SKM-1 treated with dmso at 0.1 percent for 144 hours (cell line): ENCODE measurements at regions not wholly inside any gene's neighbourhood (a gene's known extent, or its start where the extent isn't known, plus 50 kb on each side); places are given as distances from the start of the nearest gene placed in this dataset.

Experiments used
- DNase-seq: peaks from one replicate; lab custom pipeline; 2025; ENCODE audit not compliant: unreplicated experiment; lab: John Stamatoyannopoulos, UW

- no peak for DNase-seq
Measured at GRCh38 chr6:54440549-54440948, 132.3 kb downstream of the TINAG start.

- no peak for DNase-seq
Measured at GRCh38 chr6:54441020-54441419, 132.8 kb downstream of the TINAG start.

GRCh38 chr6:54441687-54442248 is 133.5 kb downstream of the TINAG start:
- no peak for DNase-seq

GRCh38 chr6:54445207-54445606 is 137.0 kb downstream of the TINAG start:
- no peak for DNase-seq

- no peak for DNase-seq
Measured at GRCh38 chr6:54448617-54449016, 140.4 kb downstream of the TINAG start.

GRCh38 chr6:54451516-54451915 is 143.3 kb downstream of the TINAG start:
- DNase-seq, result no peak

- DNase-seq, result no peak
Measured at GRCh38 chr6:54463354-54464024, 155.2 kb downstream of the TINAG start.

GRCh38 chr6:54465649-54466300 is 157.5 kb downstream of the TINAG start:
- DNase-seq, result no peak

- DNase-seq, result no peak
Measured at GRCh38 chr6:54467384-54467783, 159.1 kb downstream of the TINAG start.

- no peak for DNase-seq
Measured at GRCh38 chr6:54473328-54473727, 165.1 kb downstream of the TINAG start.

GRCh38 chr6:54474898-54475297 is 166.7 kb downstream of the TINAG start:
- no peak for DNase-seq

- no peak for DNase-seq
Measured at GRCh38 chr6:54481091-54481490, 172.8 kb downstream of the TINAG start.

GRCh38 chr6:54491431-54491830 is 183.2 kb downstream of the TINAG start:
- no peak for DNase-seq

- no peak for DNase-seq
Measured at GRCh38 chr6:54493138-54493537, 184.9 kb downstream of the TINAG start.

GRCh38 chr6:54503144-54503543 is 194.9 kb downstream of the TINAG start:
- no peak for DNase-seq

GRCh38 chr6:54515013-54515412 is 206.8 kb downstream of the TINAG start:
- no peak for DNase-seq

- no peak for DNase-seq
Measured at GRCh38 chr6:54515713-54516112, 207.5 kb downstream of the TINAG start.

- DNase-seq, result no peak
Measured at GRCh38 chr6:54516321-54516720, 208.1 kb downstream of the TINAG start.

- DNase-seq, result no peak
Measured at GRCh38 chr6:54519161-54519560, 210.9 kb downstream of the TINAG start.

GRCh38 chr6:54525731-54526130 is 217.5 kb downstream of the TINAG start:
- no peak for DNase-seq

GRCh38 chr6:54533567-54533966 is 225.3 kb downstream of the TINAG start:
- no peak for DNase-seq

- no peak for DNase-seq
Measured at GRCh38 chr6:54535568-54535967, 227.3 kb downstream of the TINAG start.

GRCh38 chr6:54541541-54541940 is 233.3 kb downstream of the TINAG start:
- no peak for DNase-seq
